Fibroblast of lung (primary cell): ENCODE measurements at regions not wholly inside any gene's neighbourhood (a gene's known extent, or its start where the extent isn't known, plus 50 kb on each side); places are given as distances from the start of the nearest gene placed in this dataset.
"Not testable (repeated sequence)": the region's sequence is repeated elsewhere in the genome, so short reads cannot be mapped to it uniquely, and the experiment has no call there.

ENCODE experiments used
- DNase-seq, 2 donors: peaks; one replicate each; pipeline versions ENCODE4 v3.0.0 to v3.0.0-alpha.2; 2010; ENCODE audit warnings: low read depth in 2 of 2
- H2AFZ ChIP-seq: 2 replicates; pipeline ENCODE4 v1.5.1; 2012; ENCODE audit warnings: low read length, control low read depth, inconsistent platforms
- H3K27ac ChIP-seq: 2 replicates; pipeline ENCODE4 v1.5.1; 2011; ENCODE audit warnings: low read length, control low read depth; ENCODE audit not compliant: insufficient read depth
- H3K27me3 ChIP-seq: 2 replicates; pipeline ENCODE4 v1.5.1; 2011; ENCODE audit warnings: mild to moderate bottlenecking, low read length; ENCODE audit not compliant: control insufficient read depth, insufficient read depth
- H3K36me3 ChIP-seq: 2 replicates; pipeline ENCODE4 v1.5.1; 2011; ENCODE audit warnings: low read length; ENCODE audit not compliant: control insufficient read depth, insufficient read depth
- H3K4me1 ChIP-seq: 2 replicates; pipeline ENCODE4 v1.5.1; 2011; ENCODE audit warnings: low read length; ENCODE audit not compliant: control insufficient read depth, insufficient read depth; ENCODE audit errors: extremely low read depth
- H3K4me2 ChIP-seq: 2 replicates; pipeline ENCODE4 v1.5.1; 2011; ENCODE audit warnings: low read length, control low read depth; ENCODE audit not compliant: insufficient read depth; ENCODE audit errors: extremely low read depth
- H3K4me3 ChIP-seq, 4 experiments: fragments of 200-600 bp in 1 of 4; sonication (generic) in 1 of 4; replicated peaks in 1 of 4; 2 replicates each; pipeline ENCODE4 v1.5.1; 2011 to 2016; ENCODE audit warnings: low read length in 4 of 4, low read depth in 3 of 4, mild to moderate bottlenecking in 3 of 4, control low read depth in 2 of 4, inconsistent platforms in 1 of 4, mixed read lengths in 1 of 4; ENCODE audit not compliant: insufficient read depth in 1 of 4; ENCODE audit errors: control extremely low read depth in 1 of 4
- H3K79me2 ChIP-seq: 2 replicates; pipeline ENCODE4 v1.5.1; 2012; ENCODE audit warnings: mild to moderate bottlenecking, low read length, inconsistent platforms; ENCODE audit not compliant: control insufficient read depth, insufficient read depth
- H3K9ac ChIP-seq: 2 replicates; pipeline ENCODE4 v1.5.1; 2011; ENCODE audit warnings: mild to moderate bottlenecking, low read length, control low read depth; ENCODE audit not compliant: insufficient read depth
- H3K9me3 ChIP-seq: 2 replicates; pipeline ENCODE4 v1.5.1; 2012; ENCODE audit warnings: low read depth, low read length; ENCODE audit not compliant: control insufficient read depth, insufficient read depth
- H4K20me1 ChIP-seq: 2 replicates; pipeline ENCODE4 v1.5.1; 2011; ENCODE audit warnings: low read length; ENCODE audit not compliant: control insufficient read depth, insufficient read depth; ENCODE audit errors: extremely low read depth
- EZH2 ChIP-seq: IDR thresholded peaks from 2 replicates; pipeline ENCODE4 v1.5.1; 2012; ENCODE audit warnings: low read length, control low read depth, mild to moderate bottlenecking; ENCODE audit errors: missing control alignments
- TF ChIP-seq, protein P1 (sequence below), 2 donors: IDR thresholded peaks in 1 of 2; conservative IDR thresholded peaks in 1 of 2; 1 replicate in 1 of 2; 2 replicates in 1 of 2; pipeline ENCODE4 v1.5.1; 2011 to 2012; ENCODE audit warnings: low read length in 2 of 2, control low read depth in 1 of 2, inconsistent platforms in 1 of 2, low read depth in 1 of 2, mild to moderate bottlenecking in 1 of 2

GRCh38 chr1:234848972-234849649 lies 239.1 kb upstream of the IRF2BP2 start:
- Histone ChIP-seq H3K27ac (no peak overlapping the region), H2AFZ (peak overlapping the region; percentile 11), H3K4me3 (no peak overlapping the region), H3K36me3 (no peaks in the 10 kb centered on the region), H3K27me3 (no peaks in the 10 kb centered on the region), H3K4me1 (peaks cover 5% of the 10 kb centered on the region), H3K9ac (no peak overlapping the region), H3K79me2 (no peaks in the 10 kb centered on the region), H4K20me1 (no peaks in the 10 kb centered on the region), H3K4me2 (no peak overlapping the region), H3K9me3 (no peaks in the 10 kb centered on the region)
- TF ChIP-seq EZH2, result no peak
- TF ChIP-seq, protein P1, sequence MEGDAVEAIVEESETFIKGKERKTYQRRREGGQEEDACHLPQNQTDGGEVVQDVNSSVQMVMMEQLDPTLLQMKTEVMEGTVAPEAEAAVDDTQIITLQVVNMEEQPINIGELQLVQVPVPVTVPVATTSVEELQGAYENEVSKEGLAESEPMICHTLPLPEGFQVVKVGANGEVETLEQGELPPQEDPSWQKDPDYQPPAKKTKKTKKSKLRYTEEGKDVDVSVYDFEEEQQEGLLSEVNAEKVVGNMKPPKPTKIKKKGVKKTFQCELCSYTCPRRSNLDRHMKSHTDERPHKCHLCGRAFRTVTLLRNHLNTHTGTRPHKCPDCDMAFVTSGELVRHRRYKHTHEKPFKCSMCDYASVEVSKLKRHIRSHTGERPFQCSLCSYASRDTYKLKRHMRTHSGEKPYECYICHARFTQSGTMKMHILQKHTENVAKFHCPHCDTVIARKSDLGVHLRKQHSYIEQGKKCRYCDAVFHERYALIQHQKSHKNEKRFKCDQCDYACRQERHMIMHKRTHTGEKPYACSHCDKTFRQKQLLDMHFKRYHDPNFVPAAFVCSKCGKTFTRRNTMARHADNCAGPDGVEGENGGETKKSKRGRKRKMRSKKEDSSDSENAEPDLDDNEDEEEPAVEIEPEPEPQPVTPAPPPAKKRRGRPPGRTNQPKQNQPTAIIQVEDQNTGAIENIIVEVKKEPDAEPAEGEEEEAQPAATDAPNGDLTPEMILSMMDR (conservative IDR thresholded peaks at IDR 0.05 in 1 of 2, IDR thresholded peaks at IDR 0.05 in 1 of 2; ENCODE audit: low read depth in 1 of 2, low read length in 2 of 2), result no peak
- peak; percentile 20 to 97 for DNase-seq

GRCh38 chr1:234846813-234847212 lies 236.8 kb upstream of the IRF2BP2 start:
- not testable (repeated sequence) for H2AFZ ChIP-seq, H3K36me3 ChIP-seq, H3K9ac ChIP-seq, H3K9me3 ChIP-seq, H3K4me3 ChIP-seq, H3K4me1 ChIP-seq, H3K79me2 ChIP-seq, H3K27ac ChIP-seq, H3K4me2 ChIP-seq, DNase-seq, H4K20me1 ChIP-seq, H3K27me3 ChIP-seq

DNA sequence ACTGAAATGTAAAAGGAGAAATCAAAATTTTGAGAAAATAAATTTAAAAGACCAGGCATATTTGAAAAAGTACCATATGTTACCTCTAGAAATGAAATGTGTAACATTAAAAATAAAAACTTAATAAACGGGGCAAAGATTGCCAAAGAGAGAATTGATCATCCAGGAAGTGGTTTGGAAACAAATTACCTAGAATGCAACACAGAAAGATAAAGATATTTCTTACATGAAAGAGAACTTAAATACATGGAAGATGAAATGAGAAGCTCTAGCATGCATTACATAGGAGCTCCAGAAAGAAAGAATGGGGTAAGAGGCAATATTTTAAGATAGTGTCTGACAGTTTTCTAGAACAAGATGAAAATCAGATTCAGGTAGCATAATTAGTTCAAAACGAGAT lies 235.9 kb upstream of the IRF2BP2 start:
- TF ChIP-seq, protein P1 (conservative IDR thresholded peaks at IDR 0.05 in 1 of 2, IDR thresholded peaks at IDR 0.05 in 1 of 2; ENCODE audit: low read depth in 1 of 2, low read length in 2 of 2), result no peak
- no peak for TF ChIP-seq EZH2
- Histone ChIP-seq H2AFZ (no peak overlapping the region), H3K4me2 (no peak overlapping the region), H3K27ac (no peak overlapping the region), H3K4me1 (peaks cover 5% of the 10 kb centered on the region), H3K36me3 (no peaks in the 10 kb centered on the region), H3K27me3 (no peaks in the 10 kb centered on the region), H3K9ac (no peak overlapping the region), H3K79me2 (no peaks in the 10 kb centered on the region), H4K20me1 (no peaks in the 10 kb centered on the region), H3K4me3 (no peak overlapping the region), H3K9me3 (no peaks in the 10 kb centered on the region)
- DNase-seq, result no peak
